T47D (cell line): ENCODE measurements at regions not wholly inside any gene's neighbourhood (a gene's known extent, or its start where the extent isn't known, plus 50 kb on each side); places are given as distances from the start of the nearest gene placed in this dataset.
A peak's percentile ranks its signal among the peaks of the same experiment; 100 is the strongest.

Experiments used
- DNase-seq, 2 experiments: peaks; one replicate each; pipeline versions ENCODE4 v3.0.0 to v3.0.0-alpha.2; 2011 to 2012; ENCODE audit warnings: low read depth in 1 of 2, low spot score in 1 of 2
- JUND ChIP-seq: IDR thresholded peaks from 2 replicates; pipeline ENCODE4 v1.6.1; 2012; ENCODE audit warnings: low read depth
- in situ Hi-C: cut with HindIII; loops from 2 replicates; pipeline ENCODE4 v1.10.0; 2016; ENCODE audit warnings: low sequenced_read_pairs, low pct_unique_long_range_greater_than_20kb

- TF ChIP-seq JUND, result no peak
- DNase-seq, result no peak
- in situ Hi-C loops, result no loop called here
Observed at GRCh38 chr6:26149240-26149639, 62.0 kb downstream of the HFE start.

- TF ChIP-seq JUND, result no peak
- no peak for DNase-seq
- in situ Hi-C loops, result no loop called here
Observed at GRCh38 chr6:26152226-26153101, 65.2 kb downstream of the HFE start.

GRCh38 chr6:26155061-26155930 is 68.1 kb downstream of the HFE start:
- peak in 1 of 2 experiments; percentile 52 for DNase-seq
- TF ChIP-seq JUND, result no peak
- in situ Hi-C loops, result no loop called here

DNA sequence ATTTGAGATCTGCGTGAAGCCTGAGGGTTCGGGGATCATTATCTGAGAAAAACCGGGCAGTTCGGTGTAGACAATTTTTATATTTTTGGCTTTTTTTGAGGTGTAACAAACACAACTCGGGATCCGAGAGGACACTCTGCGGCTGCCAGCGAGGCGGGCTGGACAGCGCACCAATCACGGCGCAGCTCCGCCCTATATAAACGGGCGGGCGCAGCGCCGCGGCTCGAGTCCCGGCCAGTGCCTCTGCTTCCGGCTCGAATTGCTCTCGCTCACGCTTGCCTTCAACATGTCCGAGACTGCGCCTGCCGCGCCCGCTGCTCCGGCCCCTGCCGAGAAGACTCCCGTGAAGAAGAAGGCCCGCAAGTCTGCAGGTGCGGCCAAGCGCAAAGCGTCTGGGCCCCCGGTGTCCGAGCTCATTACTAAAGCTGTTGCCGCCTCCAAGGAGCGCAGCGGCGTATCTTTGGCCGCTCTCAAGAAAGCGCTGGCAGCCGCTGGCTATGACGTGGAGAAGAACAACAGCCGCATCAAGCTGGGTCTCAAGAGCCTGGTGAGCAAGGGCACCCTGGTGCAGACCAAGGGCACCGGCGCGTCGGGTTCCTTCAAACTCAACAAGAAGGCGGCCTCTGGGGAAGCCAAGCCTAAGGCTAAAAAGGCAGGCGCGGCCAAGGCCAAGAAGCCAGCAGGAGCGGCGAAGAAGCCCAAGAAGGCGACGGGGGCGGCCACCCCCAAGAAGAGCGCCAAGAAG is 69.0 kb downstream of the HFE start:
- DNase-seq, result peak; percentile 77 to 93
- in situ Hi-C loops, result no loop called here
- TF ChIP-seq JUND, result no peak; the same call in 1 of the 2 replicates

- in situ Hi-C loops, result no loop called here
- no peak for TF ChIP-seq JUND
- DNase-seq, result peak in 1 of 2 experiments; percentile 67
Observed at GRCh38 chr6:26156850-26157250, 69.6 kb downstream of the HFE start.

- in situ Hi-C loops, result no loop called here
- no peak for TF ChIP-seq JUND
- peak; percentile 94 to 99 for DNase-seq
Observed at GRCh38 chr6:26157251-26158075, 70.2 kb downstream of the HFE start.

DNA sequence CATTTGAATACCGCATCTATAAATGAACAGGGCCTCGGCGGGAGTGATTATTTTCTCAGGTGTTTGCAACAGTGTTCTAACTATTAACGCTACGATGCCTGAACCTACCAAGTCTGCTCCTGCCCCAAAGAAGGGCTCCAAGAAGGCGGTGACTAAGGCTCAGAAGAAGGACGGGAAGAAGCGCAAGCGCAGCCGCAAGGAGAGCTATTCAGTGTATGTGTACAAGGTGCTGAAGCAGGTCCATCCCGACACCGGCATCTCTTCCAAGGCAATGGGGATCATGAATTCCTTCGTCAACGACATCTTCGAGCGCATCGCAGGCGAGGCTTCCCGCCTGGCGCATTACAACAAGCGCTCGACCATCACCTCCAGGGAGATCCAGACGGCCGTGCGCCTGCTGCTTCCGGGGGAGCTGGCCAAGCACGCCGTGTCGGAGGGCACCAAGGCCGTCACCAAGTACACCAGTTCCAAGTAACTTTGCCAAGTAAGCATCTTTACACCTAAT is 70.9 kb downstream of the HFE start:
- DNase-seq, result no peak
- in situ Hi-C loops, result no loop called here
- no peak for TF ChIP-seq JUND

DNA sequence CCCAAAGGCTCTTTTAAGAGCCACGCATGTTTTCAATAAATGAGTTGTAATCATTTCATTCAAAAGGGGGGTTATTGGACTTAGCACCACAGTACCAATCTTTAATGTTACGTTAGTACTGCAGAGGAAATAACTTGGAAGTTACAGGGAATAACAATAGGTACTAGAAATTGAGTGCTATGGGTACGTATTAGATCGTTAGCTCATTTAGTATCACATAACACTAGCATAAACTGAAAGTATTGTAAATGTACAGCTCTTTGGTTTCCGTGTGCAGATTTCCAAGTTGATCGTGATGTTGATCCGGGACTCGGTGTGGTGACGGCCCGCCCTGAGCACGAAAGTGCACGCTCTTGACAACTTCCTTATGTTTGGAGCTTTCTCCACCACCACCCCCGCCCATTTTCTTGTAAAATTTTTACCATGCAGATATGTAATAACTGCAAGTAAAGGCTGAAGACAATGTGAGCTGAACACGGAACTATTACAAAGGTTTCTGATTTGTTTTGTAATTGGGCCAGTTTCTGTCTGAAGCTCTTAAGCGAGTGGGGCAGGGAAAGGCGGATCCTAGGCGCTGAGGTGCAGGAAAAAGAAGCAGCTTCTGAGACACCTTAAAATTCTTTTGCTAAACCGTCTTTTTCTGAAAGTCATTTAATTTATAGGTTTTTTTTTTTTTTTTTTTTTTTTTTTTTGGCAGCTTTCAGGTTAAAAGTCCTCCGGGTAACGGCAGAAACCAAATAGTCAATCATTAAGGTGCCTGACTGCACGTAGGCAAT is 71.5 kb downstream of the HFE start:
- TF ChIP-seq JUND, result no peak
- peak in 1 of 2 experiments; percentile 50 for DNase-seq
- in situ Hi-C loops, result no loop called here

GRCh38 chr6:26159357-26160273 is 72.4 kb downstream of the HFE start:
- no peak for TF ChIP-seq JUND
- in situ Hi-C loops, result no loop called here
- peak in 1 of 2 experiments; percentile 37 for DNase-seq

- no peak for TF ChIP-seq JUND
- in situ Hi-C loops, result no loop called here
- no peak for DNase-seq
Observed at GRCh38 chr6:26161322-26161721, 74.1 kb downstream of the HFE start.
